Activated T-helper 1 cell treated with anti-CD3 and anti-CD28 coated beads, Interleukin-12 subunit alpha, Interleukin-12 subunit beta, Interleukin-2, Interleukin-4 antibody, amounts not matched to agents 30 ng/mL and 10 ng/mL and 1 ng/mL, durations not matched to agents 14 hours and 24 hours and 36 hours (primary cell): ENCODE measurements at regions not wholly inside any gene's neighbourhood (a gene's known extent, or its start where the extent isn't known, plus 50 kb on each side); places are given as distances from the start of the nearest gene placed in this dataset.
"Not testable (repeated sequence)": the region's sequence is repeated elsewhere in the genome, so short reads cannot be mapped to it uniquely, and the experiment has no call there.

Experiments
- DNase-seq: peaks from one replicate; pipeline ENCODE4 v3.0.0; 2021; ENCODE audit warnings: low spot score
- H3K27ac Mint-ChIP-seq: one replicate; pipeline ENCODE4 v1.8.0; 2021; ENCODE audit warnings: mild to moderate bottlenecking, mixed read lengths
- H3K27me3 Mint-ChIP-seq: one replicate; pipeline ENCODE4 v1.8.0; 2022; ENCODE audit warnings: mild to moderate bottlenecking, moderate library complexity, mixed read lengths; ENCODE audit not compliant: insufficient read depth
- H3K36me3 Mint-ChIP-seq: one replicate; pipeline ENCODE4 v1.8.0; 2021; ENCODE audit warnings: low read depth, mixed read lengths
- H3K4me1 Mint-ChIP-seq: one replicate; pipeline ENCODE4 v1.8.0; 2021; ENCODE audit warnings: low read depth, mixed read lengths
- H3K4me3 Mint-ChIP-seq: one replicate; pipeline ENCODE4 v1.8.0; 2021; ENCODE audit warnings: mild to moderate bottlenecking, moderate library complexity, mixed read lengths
- H3K9me3 Mint-ChIP-seq: one replicate; pipeline ENCODE4 v1.8.0; 2021; ENCODE audit warnings: mixed read lengths
- intact Hi-C: fragments of 100-400 bp; cut with micrococcal nuclease; formaldehyde crosslinking; loops from one replicate; pipeline ENCODE4 v1.15.1; 2024

- no peak overlapping the region for H3K4me3 Mint-ChIP-seq
- no peaks in the 10 kb centered on the region for H3K9me3 Mint-ChIP-seq
- no peaks in the 10 kb centered on the region for H3K36me3 Mint-ChIP-seq
- no peak overlapping the region for H3K27ac Mint-ChIP-seq
- DNase-seq = no peak
- no peaks in the 10 kb centered on the region for H3K4me1 Mint-ChIP-seq
- H3K27me3 Mint-ChIP-seq = no peaks in the 10 kb centered on the region
- intact Hi-C loops = no loop called here
These were observed 250.5 kb upstream of the EDA2R start for GRCh38 chrX:66889418-66889817.

GRCh38 chrX:66882101-66882500 is 243.2 kb upstream of the EDA2R start:
- Mint-ChIP-seq H3K9me3 (no peaks in the 10 kb centered on the region), H3K36me3 (no peaks in the 10 kb centered on the region), H3K27me3 (no peaks in the 10 kb centered on the region), H3K4me3 (no peak overlapping the region), H3K4me1 (no peaks in the 10 kb centered on the region), H3K27ac (no peak overlapping the region)
- DNase-seq = no peak
- intact Hi-C loops = no loop called here

- Mint-ChIP-seq H3K9me3 (no peaks in the 10 kb centered on the region), H3K4me3 (no peak overlapping the region), H3K27ac (no peak overlapping the region), H3K36me3 (no peaks in the 10 kb centered on the region), H3K27me3 (no peaks in the 10 kb centered on the region), H3K4me1 (no peaks in the 10 kb centered on the region)
- no peak for DNase-seq
- intact Hi-C loops = no loop called here
These were observed 237.9 kb upstream of the EDA2R start for GRCh38 chrX:66876776-66877175.

GRCh38 chrX:66872771-66873170 is 233.9 kb upstream of the EDA2R start:
- intact Hi-C loops = no loop called here
- no peak overlapping the region for H3K27ac Mint-ChIP-seq
- H3K4me1 Mint-ChIP-seq = no peaks in the 10 kb centered on the region
- no peaks in the 10 kb centered on the region for H3K27me3 Mint-ChIP-seq
- H3K9me3 Mint-ChIP-seq = no peaks in the 10 kb centered on the region
- H3K4me3 Mint-ChIP-seq = no peak overlapping the region
- H3K36me3 Mint-ChIP-seq = no peaks in the 10 kb centered on the region
- DNase-seq = no peak

- H3K36me3 Mint-ChIP-seq = no peaks in the 10 kb centered on the region
- no peak for DNase-seq
- H3K9me3 Mint-ChIP-seq = peaks cover 16% of the 10 kb centered on the region
- no peaks in the 10 kb centered on the region for H3K4me1 Mint-ChIP-seq
- H3K27me3 Mint-ChIP-seq = no peaks in the 10 kb centered on the region
- intact Hi-C loops = no loop called here
- H3K27ac Mint-ChIP-seq = no peak overlapping the region
- H3K4me3 Mint-ChIP-seq = no peak overlapping the region
These were observed 224.8 kb upstream of the EDA2R start for GRCh38 chrX:66863721-66864120.

- no peaks in the 10 kb centered on the region for H3K9me3 Mint-ChIP-seq
- H3K4me1 Mint-ChIP-seq = no peaks in the 10 kb centered on the region
- no peak for DNase-seq
- no peak overlapping the region for H3K4me3 Mint-ChIP-seq
- H3K27ac Mint-ChIP-seq = no peak overlapping the region
- H3K27me3 Mint-ChIP-seq = no peaks in the 10 kb centered on the region
- intact Hi-C loops = no loop called here
- H3K36me3 Mint-ChIP-seq = no peaks in the 10 kb centered on the region
These were observed 194.5 kb upstream of the EDA2R start for GRCh38 chrX:66833426-66833825.

- DNase-seq = no peak
- intact Hi-C loops = no loop called here
- Mint-ChIP-seq H3K27me3 (no peaks in the 10 kb centered on the region), H3K4me1 (no peaks in the 10 kb centered on the region), H3K9me3 (peaks cover 6% of the 10 kb centered on the region), H3K36me3 (no peaks in the 10 kb centered on the region), H3K27ac (no peak overlapping the region), H3K4me3 (no peak overlapping the region)
These were observed 176.3 kb upstream of the EDA2R start for GRCh38 chrX:66815227-66815626.

GRCh38 chrX:66794514-66794913 is 155.6 kb upstream of the EDA2R start:
- DNase-seq, H3K4me1 Mint-ChIP-seq, H3K27ac Mint-ChIP-seq, H3K36me3 Mint-ChIP-seq, H3K4me3 Mint-ChIP-seq, intact Hi-C loops, H3K27me3 Mint-ChIP-seq: not testable (repeated sequence)
- peaks cover 17% of the 10 kb centered on the region for H3K9me3 Mint-ChIP-seq

GRCh38 chrX:66766318-66766717 is 127.4 kb upstream of the EDA2R start:
- no peaks in the 10 kb centered on the region for H3K9me3 Mint-ChIP-seq
- intact Hi-C loops = no loop called here
- H3K27me3 Mint-ChIP-seq = peaks cover 1% of the 10 kb centered on the region
- no peaks in the 10 kb centered on the region for H3K36me3 Mint-ChIP-seq
- H3K4me1 Mint-ChIP-seq = no peaks in the 10 kb centered on the region
- H3K4me3 Mint-ChIP-seq = no peak overlapping the region
- no peak for DNase-seq
- no peak overlapping the region for H3K27ac Mint-ChIP-seq

- Mint-ChIP-seq H3K36me3 (no peaks in the 10 kb centered on the region), H3K27me3 (no peaks in the 10 kb centered on the region), H3K4me1 (no peaks in the 10 kb centered on the region), H3K27ac (no peak overlapping the region), H3K4me3 (no peak overlapping the region), H3K9me3 (no peaks in the 10 kb centered on the region)
- intact Hi-C loops = no loop called here
- no peak for DNase-seq
These were observed 121.8 kb upstream of the EDA2R start for GRCh38 chrX:66760651-66761050.

- intact Hi-C loops = no loop called here
- no peaks in the 10 kb centered on the region for H3K27me3 Mint-ChIP-seq
- H3K9me3 Mint-ChIP-seq = no peaks in the 10 kb centered on the region
- no peak overlapping the region for H3K4me3 Mint-ChIP-seq
- H3K27ac Mint-ChIP-seq = no peak overlapping the region
- DNase-seq = no peak
- H3K36me3 Mint-ChIP-seq = no peaks in the 10 kb centered on the region
- no peaks in the 10 kb centered on the region for H3K4me1 Mint-ChIP-seq
These were observed 117.8 kb upstream of the EDA2R start for GRCh38 chrX:66756717-66757116.

GRCh38 chrX:66751136-66751782 is 112.4 kb upstream of the EDA2R start:
- no peak for DNase-seq
- H3K27ac Mint-ChIP-seq = no peak overlapping the region
- intact Hi-C loops = no loop called here
- H3K4me3 Mint-ChIP-seq = no peak overlapping the region
- H3K36me3 Mint-ChIP-seq = no peaks in the 10 kb centered on the region
- no peaks in the 10 kb centered on the region for H3K9me3 Mint-ChIP-seq
- H3K4me1 Mint-ChIP-seq = no peaks in the 10 kb centered on the region
- H3K27me3 Mint-ChIP-seq = no peaks in the 10 kb centered on the region

GRCh38 chrX:66744519-66744918 is 105.6 kb upstream of the EDA2R start:
- DNase-seq, H3K9me3 Mint-ChIP-seq, H3K4me3 Mint-ChIP-seq, H3K27me3 Mint-ChIP-seq, intact Hi-C loops, H3K4me1 Mint-ChIP-seq, H3K27ac Mint-ChIP-seq, H3K36me3 Mint-ChIP-seq: not testable (repeated sequence)

GRCh38 chrX:66731398-66731797 is 92.5 kb upstream of the EDA2R start:
- no peak overlapping the region for H3K27ac Mint-ChIP-seq
- H3K4me1 Mint-ChIP-seq = no peaks in the 10 kb centered on the region
- no peak overlapping the region for H3K4me3 Mint-ChIP-seq
- intact Hi-C loops = loop anchor here (1.0 to 10.0 kb wide), 3 partner anchors 327 to 1837 kb away; no protein-coding TSS in a partner anchor
- H3K9me3 Mint-ChIP-seq = no peaks in the 10 kb centered on the region
- no peak for DNase-seq
- H3K36me3 Mint-ChIP-seq = no peaks in the 10 kb centered on the region
- no peaks in the 10 kb centered on the region for H3K27me3 Mint-ChIP-seq
